K562 (cell line): ENCODE measurements at regions not wholly inside any gene's neighbourhood (a gene's known extent, or its start where the extent isn't known, plus 50 kb on each side); places are given as distances from the start of the nearest gene placed in this dataset.

Source experiments
- ATAC-seq: fragments of 200-7000 bp; cut with Tn5 transposase; 3 replicates; pipeline ENCODE4 v1.9.1; 2020; ENCODE audit warnings: moderate library complexity
- BruUV-seq: library from RNA; stranded (reverse); fragments of 400-500 nt; replicated peaks from 2 replicates; lab custom pipeline; 2021; lab: Mats Ljungman, UMichigan
- CTCF ChIA-PET: fragments of 300-600 bp; formaldehyde crosslinking; extraction: SDS; loops from one replicate; lab custom pipeline; 2021; ENCODE audit warnings: low intra/inter-chr PET ratio; lab: Yijun Ruan, JAX
- POLR2A ChIA-PET: fragments of 300-600, 350-650 bp; sonication (Branson Sonifier 250); formaldehyde crosslinking; extraction: SDS; loops from one replicate; lab custom pipeline; 2021; ENCODE audit warnings: antibody characterized with exemption, inconsistent platforms; lab: Yijun Ruan, JAX
- DNase-seq, 4 experiments: peaks; one replicate each; pipeline versions ENCODE4 v3.0.0 to v3.0.0-alpha.2; 2011 to 2018; ENCODE audit warnings: low spot score in 3 of 4, mixed read lengths in 3 of 4; ENCODE audit errors: extremely low read depth in 1 of 4
- FAIRE-seq: peaks from 2 replicates; lab custom pipeline; 2011; peaks lifted over from hg19 to GRCh38; lab: Jason Lieb, UNC
- H2AFZ ChIP-seq: 2 replicates; pipeline ENCODE4 v1.6.0; 2011; ENCODE audit warnings: low read depth, low read length, control low read depth, inconsistent platforms
- H3K27ac ChIP-seq: fragments of 200-600 bp; 3 replicates; pipeline ENCODE4 v1.8.0; 2011; ENCODE audit warnings: low read depth, mild to moderate bottlenecking, control low read depth, inconsistent platforms, low read length, moderate library complexity, mixed read lengths; ENCODE audit errors: extremely low read depth
- H3K27me3 ChIP-seq, 2 experiments: fragments of 300-600 bp in 1 of 2; 2 replicates in 1 of 2; 3 replicates in 1 of 2; pipeline versions ENCODE4 v1.6.0 to v1.8.0; 2011; ENCODE audit warnings: inconsistent platforms in 2 of 2, low read length in 2 of 2, mild to moderate bottlenecking in 1 of 2, mixed read lengths in 1 of 2, moderate library complexity in 1 of 2; ENCODE audit not compliant: control insufficient read depth in 2 of 2, insufficient read depth in 2 of 2
- H3K36me3 ChIP-seq: fragments of 300-600 bp; 3 replicates; pipeline ENCODE4 v1.8.0; 2011; ENCODE audit warnings: mild to moderate bottlenecking, low read length, inconsistent platforms; ENCODE audit not compliant: control insufficient read depth, insufficient read depth
- H3K4me1 ChIP-seq, 2 experiments: fragments of 200-600 bp in 1 of 2; replicated peaks in 1 of 2; 2 replicates in 1 of 2; 3 replicates in 1 of 2; pipeline versions ENCODE4 v1.5.1 to v1.8.0; 2011; ENCODE audit warnings: inconsistent platforms in 2 of 2, low read length in 2 of 2, mild to moderate bottlenecking in 1 of 2, mixed read lengths in 1 of 2, moderate library complexity in 1 of 2; ENCODE audit not compliant: control insufficient read depth in 2 of 2, insufficient read depth in 2 of 2
- H3K4me2 ChIP-seq: 2 replicates; pipeline ENCODE4 v1.6.1; 2011; ENCODE audit warnings: low read length, control low read depth, inconsistent platforms, mixed read lengths; ENCODE audit not compliant: insufficient read depth
- H3K4me3 ChIP-seq: fragments of 200-600 bp; sonication (generic), shearing (Covaris generic); 2 replicates; pipeline ENCODE4 v1.5.1; 2016; ENCODE audit warnings: control low read depth, inconsistent platforms
- H3K79me2 ChIP-seq: fragments of 200-600 bp; 3 replicates; pipeline ENCODE4 v1.8.0; 2011; ENCODE audit warnings: low read length, inconsistent platforms; ENCODE audit not compliant: control insufficient read depth, insufficient read depth
- H3K9ac ChIP-seq, 2 experiments: 2 replicates each; pipeline versions ENCODE4 v1.6.0 to v1.6.1; 2011; ENCODE audit warnings: low read depth in 2 of 2, low read length in 2 of 2, control low read depth in 1 of 2, inconsistent platforms in 1 of 2, mild to moderate bottlenecking in 1 of 2, mixed read lengths in 1 of 2; ENCODE audit not compliant: insufficient read depth in 1 of 2
- H3K9me1 ChIP-seq: one replicate; pipeline ENCODE4 v1.6.0; 2011; ENCODE audit warnings: inconsistent platforms, mild to moderate bottlenecking, low read length, moderate library complexity; ENCODE audit not compliant: control insufficient read depth, insufficient read depth
- H3K9me3 ChIP-seq: replicated peaks from 2 replicates; pipeline ENCODE4 v1.5.1; 2011; ENCODE audit warnings: low read depth, low read length, inconsistent platforms; ENCODE audit not compliant: control insufficient read depth, insufficient read depth
- H4K20me1 ChIP-seq: replicated peaks from 2 replicates; pipeline ENCODE4 v1.6.1; 2011; ENCODE audit warnings: low read length, inconsistent platforms, mixed read lengths; ENCODE audit not compliant: control insufficient read depth, insufficient read depth
- CBFA2T3 ChIP-seq: fragments of 450-650 bp; IDR thresholded peaks from 2 replicates; pipeline ENCODE4 v1.6.1; 2017
- HDAC2 ChIP-seq: fragments of 450-650 bp; IDR thresholded peaks from 2 replicates; pipeline ENCODE4 v1.6.1; 2016; ENCODE audit warnings: mild to moderate bottlenecking
- HDGF ChIP-seq: fragments of 450-650 bp; IDR thresholded peaks from 2 replicates; pipeline ENCODE4 v1.6.1; 2016
- MECOM ChIP-seq: fragments of 250-450 bp; sonication (Bioruptor Pico); IDR thresholded peaks from 2 replicates; pipeline ENCODE4 v1.8.0; 2022; ENCODE audit warnings: inconsistent platforms
- PHF21A ChIP-seq: fragments of 450-650 bp; IDR thresholded peaks from 2 replicates; pipeline ENCODE4 v1.6.1; 2017; ENCODE audit warnings: low read depth, borderline replicate concordance
- RBFOX2 ChIP-seq: fragments of 200-400 bp; formaldehyde crosslinking; IDR thresholded peaks from 2 replicates; pipeline ENCODE4 v1.6.1; 2017; ENCODE audit warnings: low read depth, mild to moderate bottlenecking, low read length, moderate library complexity
- RBM25 ChIP-seq: fragments of 200-400 bp; formaldehyde crosslinking; IDR thresholded peaks from 2 replicates; pipeline ENCODE4 v1.6.1; 2018; ENCODE audit warnings: low read length, low read depth, moderate library complexity; ENCODE audit not compliant: severe bottlenecking
- SMAD2 ChIP-seq: fragments of 150-350 bp; IDR thresholded peaks from 2 replicates; pipeline ENCODE4 v1.6.1; 2014; ENCODE audit warnings: low read depth, mild to moderate bottlenecking, low read length
- SRSF7 ChIP-seq: fragments of 200-400 bp; formaldehyde crosslinking; optimal IDR thresholded peaks from 2 replicates; pipeline ENCODE3; 2017; ENCODE audit warnings: mild to moderate bottlenecking, low read depth, low read length
- TBL1XR1 ChIP-seq, 2 experiments: IDR thresholded peaks; 2 replicates each; pipeline ENCODE4 v1.6.1; 2012; ENCODE audit warnings: improper control_type of control experiment in 2 of 2, low read length in 2 of 2, mild to moderate bottlenecking in 1 of 2
- TSC22D4 ChIP-seq: fragments of 450-650 bp; IDR thresholded peaks from 2 replicates; pipeline ENCODE4 v1.6.1; 2016; ENCODE audit warnings: missing genetic modification characterization, missing biosample characterization, control low read depth
- ZKSCAN1 ChIP-seq: fragments of 150-350 bp; IDR thresholded peaks from 2 replicates; pipeline ENCODE4 v1.6.1; 2016; ENCODE audit warnings: low read depth, low read length
- ZNF124 ChIP-seq: sonication (generic); formaldehyde crosslinking; IDR thresholded peaks from 2 replicates; pipeline ENCODE4 v1.8.1; 2022; ENCODE audit warnings: missing genetic modification reagents
- ZNF133 ChIP-seq: fragments of 250-450 bp; sonication (Bioruptor Pico); IDR thresholded peaks from 2 replicates; pipeline ENCODE4 v1.4.0; 2020; ENCODE audit warnings: mild to moderate bottlenecking
- ZNF668 ChIP-seq: fragments of 250-450 bp; sonication (Bioruptor Pico); IDR thresholded peaks from 2 replicates; pipeline ENCODE4 v1.8.0; 2022; ENCODE audit warnings: mild to moderate bottlenecking, inconsistent platforms
- WGBS: fragments of 100-300 bp; shearing (Covaris generic); methylation state at CpG from one replicate; pipeline ENCODE4 v1.1.6; 2016; ENCODE audit warnings: low coverage, mixed read lengths; ENCODE audit not compliant: insufficient coverage; ENCODE audit errors: missing lambda C conversion rate; 5-methylcytosine and 5-hydroxymethylcytosine counted together
- in situ Hi-C: fragments of 300-500 bp; cut with MboI; formaldehyde crosslinking; loops from 4 replicates; pipeline ENCODE4 v1.15.0; 2018; ENCODE audit warnings: inconsistent platforms, mixed read lengths
- intact Hi-C: fragments of 100-400 bp; cut with micrococcal nuclease; formaldehyde crosslinking; loops from 2 replicates; pipeline ENCODE4 v1.14.2; 2022
- TF ChIP-seq, protein P1 (sequence below): IDR thresholded peaks from 2 replicates; pipeline ENCODE4 v1.6.1; 2012; ENCODE audit warnings: low read depth, low read length, improper control_type of control experiment, borderline replicate concordance
- TF ChIP-seq, protein P2 (sequence below), 2 experiments: IDR thresholded peaks in 1 of 2; conservative IDR thresholded peaks in 1 of 2; 2 replicates each; pipeline ENCODE4 v1.6.1; 2016; ENCODE audit warnings: low read depth in 2 of 2, mild to moderate bottlenecking in 1 of 2, missing compliant biosample characterization in 1 of 2, missing genetic modification characterization in 1 of 2, moderate library complexity in 1 of 2
- TF ChIP-seq, protein P3 (sequence below): fragments of 450-650 bp; formaldehyde crosslinking; conservative IDR thresholded peaks from 2 replicates; pipeline ENCODE4 v1.4.0; 2022; ENCODE audit warnings: mild to moderate bottlenecking, missing genetic modification characterization

DNA sequence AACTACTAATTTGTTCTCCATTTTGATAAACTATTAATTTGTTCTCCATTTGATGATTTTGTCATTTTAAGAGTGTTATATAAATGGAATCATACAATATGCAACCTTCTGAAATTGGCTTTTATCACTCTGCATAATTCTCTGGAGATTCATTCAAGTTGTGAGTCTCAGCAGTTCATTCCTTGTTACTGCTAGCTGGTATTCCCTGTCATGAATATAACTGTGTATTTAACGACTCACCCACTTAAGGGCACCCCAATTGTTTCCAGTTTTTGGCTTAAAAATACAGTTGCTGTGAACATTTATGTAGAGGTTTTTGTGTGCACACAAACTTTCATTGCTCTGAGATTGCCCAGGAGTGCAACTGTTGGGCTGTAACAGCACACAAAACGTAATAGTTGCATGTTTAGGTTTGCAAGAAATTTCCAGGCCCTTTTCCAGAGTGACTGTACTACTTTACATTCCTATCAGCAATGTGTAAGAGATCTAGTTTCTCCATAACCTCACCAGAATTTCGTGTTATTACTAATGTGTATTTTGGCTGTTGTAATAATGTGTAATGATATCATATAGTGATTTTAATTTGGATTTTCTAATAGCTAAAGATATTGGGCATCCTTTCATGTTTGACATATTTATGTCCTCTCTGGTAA lies 153.2 kb upstream of the ADCY1 start (continued):
- TF ChIP-seq SRSF7 (no peak), RBM25 (no peak), ZKSCAN1 (no peak), ZNF124 (CRISPR knock-in tag) (no peak), CBFA2T3 (no peak), RBFOX2 (no peak), PHF21A (no peak), HDAC2 (no peak), SMAD2 (no peak)
- TF ChIP-seq, protein P1, sequence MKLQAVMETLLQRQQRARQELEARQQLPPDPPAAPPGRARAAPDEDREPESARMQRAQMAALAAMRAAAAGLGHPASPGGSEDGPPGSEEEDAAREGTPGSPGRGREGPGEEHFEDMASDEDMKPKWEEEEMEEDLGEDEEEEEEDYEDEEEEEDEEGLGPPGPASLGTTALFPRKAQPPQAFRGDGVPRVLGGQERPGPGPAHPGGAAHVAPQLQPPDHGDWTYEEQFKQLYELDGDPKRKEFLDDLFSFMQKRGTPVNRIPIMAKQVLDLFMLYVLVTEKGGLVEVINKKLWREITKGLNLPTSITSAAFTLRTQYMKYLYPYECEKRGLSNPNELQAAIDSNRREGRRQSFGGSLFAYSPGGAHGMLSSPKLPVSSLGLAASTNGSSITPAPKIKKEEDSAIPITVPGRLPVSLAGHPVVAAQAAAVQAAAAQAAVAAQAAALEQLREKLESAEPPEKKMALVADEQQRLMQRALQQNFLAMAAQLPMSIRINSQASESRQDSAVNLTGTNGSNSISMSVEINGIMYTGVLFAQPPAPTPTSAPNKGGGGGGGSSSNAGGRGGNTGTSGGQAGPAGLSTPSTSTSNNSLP = no peak
- TF ChIP-seq, all 486 proteins: peak for 0

DNA sequence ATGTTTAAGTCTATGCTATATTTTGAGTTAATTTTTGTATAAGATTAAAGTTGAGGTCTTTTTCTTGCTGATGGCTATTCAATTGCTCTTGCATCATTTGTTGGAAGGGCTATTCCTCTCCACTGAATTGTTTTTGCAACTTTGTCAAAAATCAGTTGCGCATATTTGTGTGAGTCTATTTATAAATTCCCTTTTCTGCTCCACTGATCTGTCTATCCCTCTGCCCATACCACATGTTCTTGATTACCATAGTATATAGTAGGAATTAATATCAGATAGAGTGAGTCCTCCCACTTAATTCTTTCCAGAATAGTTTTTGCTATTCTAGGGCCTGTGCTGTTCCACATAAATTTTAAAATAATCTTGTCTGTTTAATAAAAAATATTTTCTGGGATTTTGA lies 152.4 kb upstream of the ADCY1 start:
- no peak overlapping the region for H3K9ac ChIP-seq
- CTCF ChIA-PET = no interaction called here
- no peak for TF ChIP-seq TSC22D4 (tag)
- TF ChIP-seq HDGF = no peak
- no peak for TF ChIP-seq TBL1XR1 (IDR thresholded peaks at IDR 0.05; ENCODE audit: low read length in 2 of 2)
- no peak for TF ChIP-seq MECOM
- no peak for TF ChIP-seq ZNF668 (CRISPR knock-in tag)
- TF ChIP-seq, protein P2, sequence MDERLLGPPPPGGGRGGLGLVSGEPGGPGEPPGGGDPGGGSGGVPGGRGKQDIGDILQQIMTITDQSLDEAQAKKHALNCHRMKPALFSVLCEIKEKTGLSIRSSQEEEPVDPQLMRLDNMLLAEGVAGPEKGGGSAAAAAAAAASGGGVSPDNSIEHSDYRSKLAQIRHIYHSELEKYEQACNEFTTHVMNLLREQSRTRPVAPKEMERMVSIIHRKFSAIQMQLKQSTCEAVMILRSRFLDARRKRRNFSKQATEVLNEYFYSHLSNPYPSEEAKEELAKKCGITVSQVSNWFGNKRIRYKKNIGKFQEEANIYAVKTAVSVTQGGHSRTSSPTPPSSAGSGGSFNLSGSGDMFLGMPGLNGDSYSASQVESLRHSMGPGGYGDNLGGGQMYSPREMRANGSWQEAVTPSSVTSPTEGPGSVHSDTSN (CRISPR knock-in tag; IDR thresholded peaks at IDR 0.05; ENCODE audit: low read depth) = no peak
- TF ChIP-seq, protein P2 (tag; conservative IDR thresholded peaks at IDR 0.05; ENCODE audit: low read depth) = no peak
- TF ChIP-seq, protein P3, sequence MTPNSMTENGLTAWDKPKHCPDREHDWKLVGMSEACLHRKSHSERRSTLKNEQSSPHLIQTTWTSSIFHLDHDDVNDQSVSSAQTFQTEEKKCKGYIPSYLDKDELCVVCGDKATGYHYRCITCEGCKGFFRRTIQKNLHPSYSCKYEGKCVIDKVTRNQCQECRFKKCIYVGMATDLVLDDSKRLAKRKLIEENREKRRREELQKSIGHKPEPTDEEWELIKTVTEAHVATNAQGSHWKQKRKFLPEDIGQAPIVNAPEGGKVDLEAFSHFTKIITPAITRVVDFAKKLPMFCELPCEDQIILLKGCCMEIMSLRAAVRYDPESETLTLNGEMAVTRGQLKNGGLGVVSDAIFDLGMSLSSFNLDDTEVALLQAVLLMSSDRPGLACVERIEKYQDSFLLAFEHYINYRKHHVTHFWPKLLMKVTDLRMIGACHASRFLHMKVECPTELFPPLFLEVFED (CRISPR knock-in tag) = no peak
- no peak for TF ChIP-seq ZNF133

More for the DNA sequence above, 152.4 kb upstream of the ADCY1 start:
- in situ Hi-C loops = no loop called here
- no peak for ATAC-seq
- Histone ChIP-seq H3K27ac (no peak overlapping the region), H3K9me3 (no peaks in the 10 kb centered on the region), H3K36me3 (no peaks in the 10 kb centered on the region), H3K4me1 (no peaks in the 10 kb centered on the region), H3K27me3 (peaks cover 0 to 7% of the 10 kb centered on the region in 2 experiments; a peak in 2 of 5 replicates), H3K4me3 (no peak overlapping the region), H3K79me2 (no peaks in the 10 kb centered on the region), H3K9me1 (no peaks in the 10 kb centered on the region), H2AFZ (no peak overlapping the region), H4K20me1 (no peaks in the 10 kb centered on the region), H3K4me2 (no peak overlapping the region)
- 0% methylated on average over 1 of the region's 1 CpG for WGBS
- intact Hi-C loops = no loop called here
- BruUV-seq = no TSS peak
- POLR2A ChIA-PET = no interaction called here
- FAIRE-seq = no peak
- no peak for DNase-seq
